ENCODE measurements at regions not wholly inside any gene's neighbourhood (a gene's known extent, or its start where the extent isn't known, plus 50 kb on each side); places are given as distances from the start of the nearest gene placed in this dataset.

GRCh38 chr9:13552606-13553215, 273.2 kb upstream of the MPDZ start:
- no peak for DNase-seq (ENCODE audit: low spot score)

GRCh38 chr9:13550519-13550918, 271.0 kb upstream of the MPDZ start:
- no peak for DNase-seq (ENCODE audit: low spot score)

- no peak for DNase-seq (ENCODE audit: low spot score)
Measured at GRCh38 chr9:13548535-13548934, 269.0 kb upstream of the MPDZ start.

GRCh38 chr9:13535141-13535540, 255.6 kb upstream of the MPDZ start:
- DNase-seq (ENCODE audit: low spot score), result no peak

- DNase-seq (ENCODE audit: low spot score), result no peak
Measured at GRCh38 chr9:13534006-13534405, 254.5 kb upstream of the MPDZ start.

GRCh38 chr9:13532407-13532806, 252.9 kb upstream of the MPDZ start:
- DNase-seq (ENCODE audit: low spot score), result peak; percentile 16

- DNase-seq (ENCODE audit: low spot score), result no peak
Measured at GRCh38 chr9:13529321-13530104, 250.0 kb upstream of the MPDZ start.

- DNase-seq (ENCODE audit: low spot score), result no peak
Measured at GRCh38 chr9:13524245-13524644, 244.8 kb upstream of the MPDZ start.

GRCh38 chr9:13520069-13520468, 240.6 kb upstream of the MPDZ start:
- no peak for DNase-seq (ENCODE audit: low spot score)

GRCh38 chr9:13513716-13514444, 234.4 kb upstream of the MPDZ start:
- no peak for DNase-seq (ENCODE audit: low spot score)

GRCh38 chr9:13513286-13513685, 233.8 kb upstream of the MPDZ start:
- no peak for DNase-seq (ENCODE audit: low spot score)

- no peak for DNase-seq (ENCODE audit: low spot score)
Measured at GRCh38 chr9:13508681-13509080, 229.2 kb upstream of the MPDZ start.

GRCh38 chr9:13508086-13508485, 228.6 kb upstream of the MPDZ start:
- no peak for DNase-seq (ENCODE audit: low spot score)

- DNase-seq (ENCODE audit: low spot score), result no peak
Measured at GRCh38 chr9:13505797-13506196, 226.3 kb upstream of the MPDZ start.

- no peak for DNase-seq (ENCODE audit: low spot score)
Measured at GRCh38 chr9:13503599-13503998, 224.1 kb upstream of the MPDZ start.

GRCh38 chr9:13502484-13502883, 223.0 kb upstream of the MPDZ start:
- DNase-seq (ENCODE audit: low spot score), result no peak

GRCh38 chr9:13501018-13501417, 221.5 kb upstream of the MPDZ start:
- peak; percentile 31 for DNase-seq (ENCODE audit: low spot score)

- DNase-seq (ENCODE audit: low spot score), result no peak
Measured at GRCh38 chr9:13500034-13500433, 220.5 kb upstream of the MPDZ start.

GRCh38 chr9:13493697-13494096, 214.2 kb upstream of the MPDZ start:
- DNase-seq (ENCODE audit: low spot score), result no peak

GRCh38 chr9:13491493-13492424, 212.3 kb upstream of the MPDZ start:
- no peak for DNase-seq (ENCODE audit: low spot score)

GRCh38 chr9:13491138-13491492, 211.6 kb upstream of the MPDZ start:
- no peak for DNase-seq (ENCODE audit: low spot score)

GRCh38 chr9:13487936-13488335, 208.4 kb upstream of the MPDZ start:
- no peak for DNase-seq (ENCODE audit: low spot score)
